OCI-LY3 (cell line): ENCODE measurements at regions not wholly inside any gene's neighbourhood (a gene's known extent, or its start where the extent isn't known, plus 50 kb on each side); places are given as distances from the start of the nearest gene placed in this dataset.
"Not testable (repeated sequence)": the region's sequence is repeated elsewhere in the genome, so short reads cannot be mapped to it uniquely, and the experiment has no call there.

Source experiments
- H2AFZ ChIP-seq: fragments of 200-600, 300-600 bp; shearing (Covaris generic); 2 replicates; pipeline ENCODE4 v1.6.0; 2014; ENCODE audit warnings: antibody characterized with exemption, low read depth, low read length
- H3K27ac ChIP-seq: fragments of 200-600, 300-600 bp; sonication (generic); 2 replicates; pipeline ENCODE4 v1.5.1; 2014; ENCODE audit warnings: mild to moderate bottlenecking, low read length, moderate library complexity, mixed read lengths
- H3K27me3 ChIP-seq: fragments of 200-600, 300-600 bp; sonication (generic); 2 replicates; pipeline ENCODE4 v1.6.1; 2014; ENCODE audit warnings: low read depth, low read length, mixed read lengths
- H3K36me3 ChIP-seq: fragments of 200-600, 300-600 bp; sonication (generic); replicated peaks from 2 replicates; pipeline ENCODE3; 2014; ENCODE audit warnings: low read depth, low read length, mixed read lengths
- H3K4me1 ChIP-seq: fragments of 300-600, 200-600 bp; sonication (generic); 2 replicates; pipeline ENCODE4 v1.6.1; 2014; ENCODE audit warnings: low read length, mixed read lengths
- H3K4me2 ChIP-seq: fragments of 200-600, 300-600 bp; sonication (generic); 2 replicates; pipeline ENCODE4 v1.6.1; 2014; ENCODE audit warnings: low read length, mixed read lengths
- H3K4me3 ChIP-seq: fragments of 300-600, 200-600 bp; sonication (generic); 2 replicates; pipeline ENCODE4 v1.5.1; 2014; ENCODE audit warnings: antibody characterized with exemption, mild to moderate bottlenecking, low read length, moderate library complexity
- H3K79me2 ChIP-seq: fragments of 300-600, 200-600 bp; shearing (Covaris generic); 2 replicates; pipeline ENCODE4 v1.6.1; 2014; ENCODE audit warnings: mild to moderate bottlenecking, low read length, mixed read lengths
- H3K9ac ChIP-seq: fragments of 300-600, 200-600 bp; shearing (Covaris generic); 2 replicates; pipeline ENCODE4 v1.6.0; 2014; ENCODE audit warnings: mild to moderate bottlenecking, low read length, moderate library complexity
- H3K9me3 ChIP-seq: fragments of 200-600, 300-600 bp; shearing (Covaris generic); 2 replicates; pipeline ENCODE4 v1.6.1; 2014; ENCODE audit warnings: low read length, mixed read lengths; ENCODE audit not compliant: insufficient read depth
- H4K20me1 ChIP-seq: fragments of 200-600, 300-600 bp; sonication (generic); 2 replicates; pipeline ENCODE4 v1.6.1; 2016; ENCODE audit warnings: low read length, mixed read lengths; ENCODE audit not compliant: insufficient read depth
- EZH2phosphoT487 ChIP-seq: fragments of 200-600 bp; shearing (Covaris generic); IDR thresholded peaks from 2 replicates; pipeline ENCODE4 v1.6.1; 2018; ENCODE audit warnings: antibody characterized with exemption, mixed run types, low read depth
- TF ChIP-seq, protein P1 (sequence below): fragments of 200-600, 300-600 bp; sonication (generic); IDR thresholded peaks from 2 replicates; pipeline ENCODE4 v1.5.1; 2014; ENCODE audit warnings: antibody characterized with exemption, low read length, low read depth

DNA sequence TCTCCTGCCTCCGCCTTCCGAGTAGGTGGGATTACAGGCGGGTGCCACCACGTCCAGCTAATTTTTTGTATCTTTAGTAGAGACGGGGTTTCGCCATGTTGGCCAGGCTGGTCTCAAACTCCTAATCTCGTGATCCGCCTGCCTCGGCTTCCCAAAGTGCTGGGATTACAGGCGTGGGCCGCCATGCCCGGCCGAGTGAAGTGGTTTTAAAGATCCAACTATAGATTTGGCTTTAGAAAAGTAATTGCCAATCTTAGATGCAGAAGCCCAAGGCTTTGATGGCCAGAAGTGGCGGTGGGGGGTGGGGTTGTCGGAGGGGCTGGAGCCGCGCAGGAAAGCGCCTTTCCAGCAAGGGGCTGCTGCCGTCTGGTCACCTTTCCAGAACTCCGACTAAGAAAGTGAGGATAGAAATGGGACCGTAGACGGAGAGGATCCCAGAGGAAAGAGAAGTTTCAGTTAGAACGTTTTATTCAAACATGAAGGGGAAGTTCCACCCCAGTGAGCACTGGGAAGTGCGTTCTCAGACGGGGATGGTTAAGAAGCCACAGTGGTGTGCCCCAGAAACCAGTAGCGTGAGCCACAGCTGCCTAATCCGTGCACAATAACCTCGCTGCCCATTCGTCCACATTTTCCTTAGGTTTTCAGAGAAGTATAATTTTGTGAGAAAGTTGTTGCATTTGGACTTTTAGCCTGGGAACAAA lies 69.7 kb downstream of the DLL1 start:
- Histone ChIP-seq H3K4me1 (no peaks in the 10 kb centered on the region), H3K4me2 (no peak overlapping the region), H4K20me1 (no peaks in the 10 kb centered on the region), H3K79me2 (no peaks in the 10 kb centered on the region), H3K27me3 (no peaks in the 10 kb centered on the region), H3K36me3 (no peaks in the 10 kb centered on the region), H3K27ac (no peak overlapping the region), H2AFZ (no peak overlapping the region), H3K4me3 (no peak overlapping the region), H3K9me3 (no peaks in the 10 kb centered on the region), H3K9ac (no peak overlapping the region)
- no peak for TF ChIP-seq EZH2phosphoT487
- TF ChIP-seq, protein P1, sequence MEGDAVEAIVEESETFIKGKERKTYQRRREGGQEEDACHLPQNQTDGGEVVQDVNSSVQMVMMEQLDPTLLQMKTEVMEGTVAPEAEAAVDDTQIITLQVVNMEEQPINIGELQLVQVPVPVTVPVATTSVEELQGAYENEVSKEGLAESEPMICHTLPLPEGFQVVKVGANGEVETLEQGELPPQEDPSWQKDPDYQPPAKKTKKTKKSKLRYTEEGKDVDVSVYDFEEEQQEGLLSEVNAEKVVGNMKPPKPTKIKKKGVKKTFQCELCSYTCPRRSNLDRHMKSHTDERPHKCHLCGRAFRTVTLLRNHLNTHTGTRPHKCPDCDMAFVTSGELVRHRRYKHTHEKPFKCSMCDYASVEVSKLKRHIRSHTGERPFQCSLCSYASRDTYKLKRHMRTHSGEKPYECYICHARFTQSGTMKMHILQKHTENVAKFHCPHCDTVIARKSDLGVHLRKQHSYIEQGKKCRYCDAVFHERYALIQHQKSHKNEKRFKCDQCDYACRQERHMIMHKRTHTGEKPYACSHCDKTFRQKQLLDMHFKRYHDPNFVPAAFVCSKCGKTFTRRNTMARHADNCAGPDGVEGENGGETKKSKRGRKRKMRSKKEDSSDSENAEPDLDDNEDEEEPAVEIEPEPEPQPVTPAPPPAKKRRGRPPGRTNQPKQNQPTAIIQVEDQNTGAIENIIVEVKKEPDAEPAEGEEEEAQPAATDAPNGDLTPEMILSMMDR, result no peak

DNA sequence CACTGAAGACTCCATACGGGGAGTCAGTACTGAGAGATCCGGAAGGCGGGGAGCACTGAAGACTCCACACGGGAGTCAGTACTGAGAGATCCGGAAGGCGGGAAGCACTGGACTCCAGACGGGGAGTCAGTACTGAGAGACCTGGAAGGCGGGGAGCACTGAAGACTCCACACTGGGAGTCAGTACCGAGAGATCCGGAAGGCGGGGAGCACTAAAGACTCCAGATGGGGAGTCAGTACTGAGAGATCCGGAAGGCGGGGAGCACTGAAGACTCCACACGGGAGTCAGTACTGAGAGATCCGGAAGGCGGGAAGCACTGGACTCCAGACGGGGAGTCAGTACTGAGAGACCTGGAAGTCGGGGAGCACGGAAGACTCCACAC lies 77.2 kb downstream of the DLL1 start:
- H3K9ac ChIP-seq, H3K36me3 ChIP-seq, H3K27ac ChIP-seq, H3K79me2 ChIP-seq, H3K4me1 ChIP-seq, H3K4me3 ChIP-seq, H4K20me1 ChIP-seq, H3K9me3 ChIP-seq, H3K27me3 ChIP-seq, H2AFZ ChIP-seq, H3K4me2 ChIP-seq: not testable (repeated sequence)

DNA sequence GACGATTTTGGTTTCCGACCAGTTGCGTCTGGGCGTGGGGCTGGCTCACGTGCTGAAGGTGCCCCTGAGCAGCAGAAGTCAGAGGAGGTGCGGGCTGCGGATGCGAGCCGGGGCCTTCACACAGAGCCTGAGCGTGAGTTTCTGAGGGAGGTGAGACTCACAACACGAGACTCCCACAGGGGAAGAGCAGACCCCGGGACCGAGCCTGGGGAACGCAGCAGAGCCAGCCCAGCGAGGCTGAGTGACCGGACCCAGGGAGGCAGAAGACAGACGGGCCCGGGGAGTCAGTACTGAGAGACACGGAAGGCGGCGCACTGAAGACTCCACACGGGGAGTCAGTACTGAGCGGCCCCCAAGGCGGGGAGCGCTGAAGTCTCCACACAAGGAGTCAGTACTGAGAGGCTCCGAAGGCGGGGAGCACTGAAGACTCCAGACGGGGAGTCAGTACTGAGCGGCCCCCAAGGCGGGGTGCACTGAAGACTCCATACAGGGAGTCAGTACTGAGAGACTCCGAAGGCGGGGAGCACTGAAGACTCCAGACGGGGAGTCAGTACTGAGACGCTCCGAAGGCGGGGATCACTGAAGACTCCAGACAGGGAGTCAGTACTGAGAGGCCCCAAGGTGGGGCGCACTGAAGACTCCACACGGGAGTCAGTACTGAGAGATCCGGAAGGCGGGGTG lies 77.8 kb downstream of the DLL1 start:
- H4K20me1 ChIP-seq, result no peaks in the 10 kb centered on the region
- no peak overlapping the region for H3K27ac ChIP-seq
- TF ChIP-seq EZH2phosphoT487, result no peak
- TF ChIP-seq, protein P1, result no peak
- no peaks in the 10 kb centered on the region for H3K9me3 ChIP-seq
- no peaks in the 10 kb centered on the region for H3K79me2 ChIP-seq
- no peaks in the 10 kb centered on the region for H3K36me3 ChIP-seq
- H3K4me3 ChIP-seq, result no peak overlapping the region
- H3K4me1 ChIP-seq, result no peaks in the 10 kb centered on the region
- no peak overlapping the region for H3K4me2 ChIP-seq
- H3K9ac ChIP-seq, result no peak overlapping the region
- no peaks in the 10 kb centered on the region for H3K27me3 ChIP-seq
- no peak overlapping the region for H2AFZ ChIP-seq

DNA sequence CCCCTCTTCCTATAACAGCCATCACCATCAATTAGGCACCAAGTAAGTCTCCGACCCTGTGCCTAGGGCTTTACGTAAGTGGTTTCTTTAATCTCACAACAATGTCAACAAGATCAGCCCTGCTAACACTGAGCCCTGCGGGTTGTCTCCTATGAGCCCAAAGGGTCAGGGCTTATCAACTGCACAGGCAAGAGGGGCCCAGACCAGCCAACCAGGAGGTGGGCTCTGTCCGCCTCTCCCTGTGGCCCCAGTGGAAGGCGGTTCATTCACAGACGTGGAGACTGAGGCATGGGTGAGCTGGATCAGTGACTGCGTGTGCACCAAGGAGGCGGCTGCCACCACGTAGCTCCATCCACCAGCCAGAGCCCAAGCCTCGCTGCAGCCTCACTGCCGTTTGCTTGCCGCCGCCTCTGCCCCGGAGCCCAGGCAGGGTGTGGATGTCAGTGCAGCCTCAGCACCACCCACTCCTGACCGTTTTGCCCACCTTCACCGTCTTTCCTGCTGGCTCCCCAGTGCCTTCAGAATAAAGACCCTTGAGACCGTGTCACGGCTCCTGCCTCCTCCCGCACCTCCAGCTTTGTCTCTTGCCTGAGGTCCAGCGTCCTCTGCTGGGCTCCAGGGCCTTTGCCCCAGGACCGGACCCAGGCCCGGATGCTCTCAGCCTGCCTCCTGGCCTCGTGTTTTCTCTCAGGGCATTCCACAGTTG lies 78.7 kb downstream of the DLL1 start:
- H3K4me3 ChIP-seq, result no peak overlapping the region
- no peaks in the 10 kb centered on the region for H3K27me3 ChIP-seq
- no peak overlapping the region for H3K27ac ChIP-seq
- H4K20me1 ChIP-seq, result no peaks in the 10 kb centered on the region
- no peak overlapping the region for H3K9ac ChIP-seq
- H2AFZ ChIP-seq, result no peak overlapping the region
- no peaks in the 10 kb centered on the region for H3K9me3 ChIP-seq
- H3K4me1 ChIP-seq, result no peaks in the 10 kb centered on the region
- no peak for TF ChIP-seq EZH2phosphoT487
- TF ChIP-seq, protein P1, result no peak
- no peaks in the 10 kb centered on the region for H3K36me3 ChIP-seq
- no peaks in the 10 kb centered on the region for H3K79me2 ChIP-seq
- no peak overlapping the region for H3K4me2 ChIP-seq
